ENCODE measurements at regions not wholly inside any gene's neighbourhood (a gene's known extent, or its start where the extent isn't known, plus 50 kb on each side); places are given as distances from the start of the nearest gene placed in this dataset.

GRCh38 chr2:192571636-192572035, 376.9 kb upstream of the TMEFF2 start:
- no peak for TF ChIP-seq NFIC (IDR thresholded peaks at IDR 0.05)

DNA sequence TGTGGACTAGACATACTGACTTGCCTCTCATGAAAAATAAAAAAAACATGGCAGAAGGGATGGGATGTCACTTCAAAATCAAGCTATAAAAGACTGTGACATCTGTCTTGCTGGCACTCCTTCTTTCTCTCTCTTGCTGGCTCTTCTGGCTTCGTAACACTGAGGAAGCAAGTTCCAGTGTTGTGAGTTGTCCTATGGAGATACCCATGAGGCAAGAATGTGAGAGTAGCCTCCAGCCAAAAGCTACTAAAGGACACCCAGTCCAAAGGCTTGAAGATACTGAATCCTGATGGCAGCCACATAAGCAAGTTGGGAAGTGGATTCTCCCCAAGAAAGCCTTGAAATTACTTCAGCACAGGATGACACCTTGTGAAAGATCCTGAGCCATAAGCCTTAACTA, 376.1 kb upstream of the TMEFF2 start:
- no peak for TF ChIP-seq FOXM1 (IDR thresholded peaks at IDR 0.05; ENCODE audit: borderline replicate concordance, low read depth)
- TF ChIP-seq RAD21 (IDR thresholded peaks at IDR 0.05; ENCODE audit: low read depth), result no peak
- TF ChIP-seq CREB1 (IDR thresholded peaks at IDR 0.05; ENCODE audit: low read depth), result no peak
- TF ChIP-seq TCF12 (IDR thresholded peaks at IDR 0.05; ENCODE audit: low read depth), result no peak
- no peak for TF ChIP-seq CEBPB (IDR thresholded peaks at IDR 0.05)

DNA sequence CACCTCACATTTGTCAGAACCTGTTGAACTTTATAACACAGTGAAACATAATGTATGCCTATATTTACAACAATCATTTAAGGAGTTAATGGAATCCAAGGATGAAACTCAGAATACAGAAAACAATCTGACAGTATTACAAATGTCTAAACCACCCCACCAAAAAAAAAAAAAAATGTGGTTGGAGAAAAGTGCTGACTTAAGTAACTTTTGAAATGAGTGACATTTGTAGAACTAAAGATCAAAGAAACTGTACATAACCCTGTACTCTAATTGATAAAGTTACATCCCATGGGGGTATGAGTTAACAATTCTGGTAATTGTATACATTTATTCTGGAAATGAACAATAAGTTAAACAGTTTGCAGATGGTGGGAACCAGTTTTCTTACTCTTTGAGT, 372.1 kb upstream of the TMEFF2 start:
- TF ChIP-seq ZBTB7A (IDR thresholded peaks at IDR 0.05; ENCODE audit: low read depth) (no peak), TEAD4 (IDR thresholded peaks at IDR 0.05) (no peak), RAD21 (IDR thresholded peaks at IDR 0.05; ENCODE audit: low read depth) (no peak), CREB1 (IDR thresholded peaks at IDR 0.05; ENCODE audit: low read depth) (no peak), REST (IDR thresholded peaks at IDR 0.05; ENCODE audit: low read depth) (no peak), FOXM1 (IDR thresholded peaks at IDR 0.05; ENCODE audit: borderline replicate concordance, low read depth) (no peak), YY1 (IDR thresholded peaks at IDR 0.05; ENCODE audit: low read depth) (no peak), EP300 (IDR thresholded peaks at IDR 0.05; ENCODE audit: borderline replicate concordance) (no peak), TCF12 (IDR thresholded peaks at IDR 0.05; ENCODE audit: low read depth) (no peak)
- TF ChIP-seq, protein P1, sequence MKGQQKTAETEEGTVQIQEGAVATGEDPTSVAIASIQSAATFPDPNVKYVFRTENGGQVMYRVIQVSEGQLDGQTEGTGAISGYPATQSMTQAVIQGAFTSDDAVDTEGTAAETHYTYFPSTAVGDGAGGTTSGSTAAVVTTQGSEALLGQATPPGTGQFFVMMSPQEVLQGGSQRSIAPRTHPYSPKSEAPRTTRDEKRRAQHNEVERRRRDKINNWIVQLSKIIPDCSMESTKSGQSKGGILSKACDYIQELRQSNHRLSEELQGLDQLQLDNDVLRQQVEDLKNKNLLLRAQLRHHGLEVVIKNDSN (IDR thresholded peaks at IDR 0.05), result no peak
- TF ChIP-seq, protein P2, sequence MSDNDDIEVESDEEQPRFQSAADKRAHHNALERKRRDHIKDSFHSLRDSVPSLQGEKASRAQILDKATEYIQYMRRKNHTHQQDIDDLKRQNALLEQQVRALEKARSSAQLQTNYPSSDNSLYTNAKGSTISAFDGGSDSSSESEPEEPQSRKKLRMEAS (IDR thresholded peaks at IDR 0.05), result no peak

DNA sequence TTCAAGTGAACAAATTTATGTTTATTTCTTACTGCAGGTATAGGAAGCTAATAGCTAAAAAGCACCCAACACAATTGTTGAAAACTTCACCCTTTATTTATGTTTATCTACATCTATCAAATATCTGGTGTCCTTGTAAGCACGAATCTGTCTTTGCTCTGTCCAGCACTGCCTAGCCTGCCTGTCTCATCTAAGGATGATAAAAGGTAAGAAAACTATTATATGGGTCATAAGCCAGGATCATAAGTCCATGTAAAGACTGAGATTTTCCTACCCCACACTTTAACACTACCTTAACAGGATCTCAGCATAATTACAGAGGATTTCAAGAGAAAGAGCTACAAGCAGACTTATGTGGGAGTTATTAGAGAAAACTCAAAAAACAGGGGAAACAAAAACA, 365.6 kb upstream of the TMEFF2 start:
- TF ChIP-seq NFIC (IDR thresholded peaks at IDR 0.05), result no peak
- TF ChIP-seq REST (IDR thresholded peaks at IDR 0.05; ENCODE audit: low read depth), result peak; percentile 31; the same call in 1 of the 2 replicates

GRCh38 chr2:192559587-192559986, 364.9 kb upstream of the TMEFF2 start:
- no peak for TF ChIP-seq FOXM1 (IDR thresholded peaks at IDR 0.05; ENCODE audit: borderline replicate concordance, low read depth)
- TF ChIP-seq, protein P2 (IDR thresholded peaks at IDR 0.05), result no peak
- TF ChIP-seq RAD21 (IDR thresholded peaks at IDR 0.05; ENCODE audit: low read depth), result no peak
- TF ChIP-seq EGR1 (IDR thresholded peaks at IDR 0.05), result no peak
- TF ChIP-seq YY1 (IDR thresholded peaks at IDR 0.05; ENCODE audit: low read depth), result no peak
- no peak for TF ChIP-seq ZBTB7A (IDR thresholded peaks at IDR 0.05; ENCODE audit: low read depth)
- no peak for TF ChIP-seq EP300 (IDR thresholded peaks at IDR 0.05; ENCODE audit: borderline replicate concordance)
- TF ChIP-seq CEBPB (IDR thresholded peaks at IDR 0.05), result no peak
- no peak for TF ChIP-seq TEAD4 (IDR thresholded peaks at IDR 0.05)
- no peak for TF ChIP-seq NFIC (IDR thresholded peaks at IDR 0.05)

- no peak for TF ChIP-seq EGR1 (IDR thresholded peaks at IDR 0.05)
These were observed 363.9 kb upstream of the TMEFF2 start for GRCh38 chr2:192558637-192559036.

DNA sequence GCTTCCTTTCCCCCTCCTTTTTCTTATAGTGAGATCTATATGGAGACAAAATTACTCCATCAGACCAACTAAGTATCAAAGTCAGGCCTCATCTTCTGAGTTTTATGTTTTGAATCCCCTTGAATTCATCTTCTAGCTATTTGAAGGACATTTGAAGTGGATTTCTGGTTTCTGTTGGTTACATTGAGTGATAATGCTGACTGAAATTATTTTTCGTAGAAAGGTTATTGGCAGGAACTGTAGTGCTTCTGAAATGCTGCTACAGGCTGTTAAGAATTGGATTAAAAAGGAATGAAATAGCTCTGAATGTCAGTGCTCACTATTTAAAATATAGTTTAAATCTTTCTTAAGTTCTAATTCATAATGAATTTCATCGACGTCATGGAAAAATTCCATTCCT, 361.0 kb upstream of the TMEFF2 start:
- TF ChIP-seq TCF12 (IDR thresholded peaks at IDR 0.05; ENCODE audit: low read depth), result no peak
- TF ChIP-seq EP300 (IDR thresholded peaks at IDR 0.05; ENCODE audit: borderline replicate concordance), result no peak
- no peak for TF ChIP-seq TEAD4 (IDR thresholded peaks at IDR 0.05)
- TF ChIP-seq CEBPB (IDR thresholded peaks at IDR 0.05), result no peak
- no peak for TF ChIP-seq FOXM1 (IDR thresholded peaks at IDR 0.05; ENCODE audit: borderline replicate concordance, low read depth)
- TF ChIP-seq CREB1 (IDR thresholded peaks at IDR 0.05; ENCODE audit: low read depth), result no peak
- TF ChIP-seq TAF1 (IDR thresholded peaks at IDR 0.05; ENCODE audit: low read depth), result no peak
- no peak for TF ChIP-seq REST (IDR thresholded peaks at IDR 0.05; ENCODE audit: low read depth)
- TF ChIP-seq NFIC (IDR thresholded peaks at IDR 0.05), result no peak
- TF ChIP-seq, protein P1 (IDR thresholded peaks at IDR 0.05), result no peak
- TF ChIP-seq ZBTB7A (IDR thresholded peaks at IDR 0.05; ENCODE audit: low read depth), result no peak
- TF ChIP-seq, protein P2 (IDR thresholded peaks at IDR 0.05), result no peak
- no peak for TF ChIP-seq YY1 (IDR thresholded peaks at IDR 0.05; ENCODE audit: low read depth)
- no peak for TF ChIP-seq EGR1 (IDR thresholded peaks at IDR 0.05)
- TF ChIP-seq RAD21 (IDR thresholded peaks at IDR 0.05; ENCODE audit: low read depth), result no peak
